Mucosa of descending colon (tissue), 3 donors: ENCODE measurements at regions not wholly inside any gene's neighbourhood (a gene's known extent, or its start where the extent isn't known, plus 50 kb on each side); places are given as distances from the start of the nearest gene placed in this dataset.

ENCODE experiments used
- ATAC-seq: fragments of 200-7000 bp; cut with Tn5 transposase; one replicate; pipeline ENCODE4 v1.9.1; 2020; ENCODE audit warnings: mild to moderate bottlenecking, moderate library complexity
- DNase-seq, 3 donors: peaks; one replicate each; pipeline ENCODE4 v3.0.0-alpha.2; 2020
- H3K36me3 ChIP-seq: fragments of 200-600 bp; one replicate; pipeline ENCODE4 v1.8.0; 2021; ENCODE audit warnings: low read depth, mild to moderate bottlenecking
- H3K4me1 ChIP-seq: fragments of 200-600 bp; one replicate; pipeline ENCODE4 v1.8.0; 2021; ENCODE audit warnings: low read depth, mild to moderate bottlenecking
- H3K4me3 ChIP-seq: fragments of 200-600 bp; one replicate; pipeline ENCODE4 v1.8.0; 2021; ENCODE audit warnings: mild to moderate bottlenecking
- H3K9me3 ChIP-seq: fragments of 200-600 bp; one replicate; pipeline ENCODE4 v1.8.0; 2021; ENCODE audit warnings: mild to moderate bottlenecking
- intact Hi-C, 2 donors: fragments of 100-400 bp; cut with DNase I in 1 of 2; cut with micrococcal nuclease in 1 of 2; formaldehyde crosslinking; loops; one replicate each; pipeline versions ENCODE4 v1.11.0 to v1.11.1; 2022; cut with DNase I, micrococcal nuclease
- TF ChIP-seq, protein P1 (sequence below): fragments of 200-600 bp; IDR thresholded peaks from one replicate; pipeline ENCODE4 v1.8.0; 2022; ENCODE audit warnings: antibody characterized with exemption, mild to moderate bottlenecking
- donor health status: DM: no; HTN: no; CAD: no; lungs with moderate emphysema.
- donor health status: DM: no; HTN: no; CAD: no.
- donor health status: DM: no; HTN: yes; CAD: no.

- no peak for ATAC-seq
- no peak overlapping the region for H3K4me3 ChIP-seq
- intact Hi-C loops: no loop called here
- TF ChIP-seq, protein P1, sequence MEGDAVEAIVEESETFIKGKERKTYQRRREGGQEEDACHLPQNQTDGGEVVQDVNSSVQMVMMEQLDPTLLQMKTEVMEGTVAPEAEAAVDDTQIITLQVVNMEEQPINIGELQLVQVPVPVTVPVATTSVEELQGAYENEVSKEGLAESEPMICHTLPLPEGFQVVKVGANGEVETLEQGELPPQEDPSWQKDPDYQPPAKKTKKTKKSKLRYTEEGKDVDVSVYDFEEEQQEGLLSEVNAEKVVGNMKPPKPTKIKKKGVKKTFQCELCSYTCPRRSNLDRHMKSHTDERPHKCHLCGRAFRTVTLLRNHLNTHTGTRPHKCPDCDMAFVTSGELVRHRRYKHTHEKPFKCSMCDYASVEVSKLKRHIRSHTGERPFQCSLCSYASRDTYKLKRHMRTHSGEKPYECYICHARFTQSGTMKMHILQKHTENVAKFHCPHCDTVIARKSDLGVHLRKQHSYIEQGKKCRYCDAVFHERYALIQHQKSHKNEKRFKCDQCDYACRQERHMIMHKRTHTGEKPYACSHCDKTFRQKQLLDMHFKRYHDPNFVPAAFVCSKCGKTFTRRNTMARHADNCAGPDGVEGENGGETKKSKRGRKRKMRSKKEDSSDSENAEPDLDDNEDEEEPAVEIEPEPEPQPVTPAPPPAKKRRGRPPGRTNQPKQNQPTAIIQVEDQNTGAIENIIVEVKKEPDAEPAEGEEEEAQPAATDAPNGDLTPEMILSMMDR: no peak
- no peak for DNase-seq
- H3K36me3 ChIP-seq: no peaks in the 10 kb centered on the region
- no peaks in the 10 kb centered on the region for H3K4me1 ChIP-seq
- peaks cover 19% of the 10 kb centered on the region for H3K9me3 ChIP-seq
Observed at GRCh38 chr3:83842511-83842910, 1116.3 kb upstream of the CADM2 start.

- no peaks in the 10 kb centered on the region for H3K36me3 ChIP-seq
- peaks cover 24% of the 10 kb centered on the region for H3K9me3 ChIP-seq
- DNase-seq (no peak), ATAC-seq (no peak)
- TF ChIP-seq, protein P1: no peak
- no peaks in the 10 kb centered on the region for H3K4me1 ChIP-seq
- intact Hi-C loops: no loop called here
- no peak overlapping the region for H3K4me3 ChIP-seq
Observed at GRCh38 chr3:83843716-83844115, 1115.1 kb upstream of the CADM2 start.

GRCh38 chr3:83849106-83849730 lies 1109.6 kb upstream of the CADM2 start:
- no peaks in the 10 kb centered on the region for H3K4me1 ChIP-seq
- no peaks in the 10 kb centered on the region for H3K36me3 ChIP-seq
- DNase-seq: no peak
- no peak for ATAC-seq
- intact Hi-C loops: no loop called here
- TF ChIP-seq, protein P1: no peak
- peaks cover 9% of the 10 kb centered on the region for H3K9me3 ChIP-seq
- H3K4me3 ChIP-seq: no peak overlapping the region

GRCh38 chr3:83863380-83863779 lies 1095.4 kb upstream of the CADM2 start:
- H3K9me3 ChIP-seq: peaks cover 20% of the 10 kb centered on the region
- TF ChIP-seq, protein P1: no peak
- no peaks in the 10 kb centered on the region for H3K36me3 ChIP-seq
- H3K4me3 ChIP-seq: no peak overlapping the region
- intact Hi-C loops: no loop called here
- ATAC-seq (no peak), DNase-seq (no peak)
- no peaks in the 10 kb centered on the region for H3K4me1 ChIP-seq

DNA sequence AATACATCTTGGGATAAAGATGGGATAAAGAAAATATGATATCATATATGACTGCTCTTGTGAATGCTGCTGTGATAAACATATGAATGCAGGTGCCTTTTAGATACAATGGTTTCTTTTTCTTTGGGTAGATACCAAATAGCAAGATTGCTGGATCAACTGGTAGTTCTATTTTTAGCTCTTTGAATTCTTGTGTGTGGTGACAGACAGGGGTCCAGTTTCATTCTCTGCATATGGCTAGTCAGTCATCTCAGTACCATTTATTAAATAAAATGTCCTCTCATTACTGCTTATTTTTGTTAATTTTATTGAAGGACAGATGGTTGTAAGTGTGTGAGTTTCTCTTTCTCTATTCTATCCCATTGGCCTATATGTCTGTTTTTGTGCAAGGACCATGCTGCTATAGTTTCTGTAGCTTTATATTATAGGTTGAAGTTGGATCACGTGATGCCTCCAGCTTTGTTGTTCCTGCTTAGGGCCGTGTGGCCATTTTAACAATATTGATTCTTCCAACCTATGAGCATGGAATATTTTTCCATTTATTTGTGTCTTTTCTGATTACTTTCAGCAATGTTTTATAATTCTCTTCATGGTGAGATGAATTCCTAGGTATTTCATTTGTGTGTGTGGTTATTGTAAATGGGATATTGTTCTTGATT lies 1089.8 kb upstream of the CADM2 start:
- Histone ChIP-seq H3K4me1 (no peaks in the 10 kb centered on the region), H3K9me3 (peaks cover 4% of the 10 kb centered on the region), H3K4me3 (no peak overlapping the region), H3K36me3 (no peaks in the 10 kb centered on the region)
- DNase-seq (no peak), ATAC-seq (no peak)
- intact Hi-C loops: no loop called here
- TF ChIP-seq, protein P1: no peak
